GM12878 (cell line): ENCODE measurements at regions not wholly inside any gene's neighbourhood (a gene's known extent, or its start where the extent isn't known, plus 50 kb on each side); places are given as distances from the start of the nearest gene placed in this dataset.

Experiments
- CUX1 ChIP-seq: IDR thresholded peaks from 2 replicates; pipeline ENCODE4 v1.6.1; 2012; ENCODE audit warnings: improper control_type of control experiment, low read depth, low read length; ENCODE audit not compliant: insufficient replicate concordance
- EZH2 ChIP-seq: IDR thresholded peaks from 2 replicates; pipeline ENCODE4 v1.6.1; 2012; ENCODE audit warnings: low read depth, mild to moderate bottlenecking, control low read depth, inconsistent platforms, low read length, borderline replicate concordance; ENCODE audit not compliant: control insufficient read depth
- IRF5 ChIP-seq: fragments of 450-650 bp; IDR thresholded peaks from 2 replicates; pipeline ENCODE4 v1.6.1; 2017; ENCODE audit warnings: borderline replicate concordance
- RAD21 ChIP-seq: IDR thresholded peaks from 2 replicates; pipeline ENCODE4 v1.6.1; 2011; ENCODE audit warnings: mild to moderate bottlenecking, low read depth, low read length, moderate library complexity; ENCODE audit not compliant: insufficient read depth
- RELA ChIP-seq: fragments of 450-650 bp; IDR thresholded peaks from 2 replicates; pipeline ENCODE4 v1.8.0; 2014; ENCODE audit warnings: borderline replicate concordance; ENCODE audit not compliant: partially characterized antibody

- no peak for TF ChIP-seq RELA
- no peak for TF ChIP-seq CUX1
- TF ChIP-seq IRF5: no peak
- no peak for TF ChIP-seq RAD21
- TF ChIP-seq EZH2: no peak
These were observed 51.4 kb upstream of the APCDD1 start (continued) for GRCh38 chr18:10402871-10403559.
